Neural crest cell (in vitro differentiated cells): ENCODE measurements at regions not wholly inside any gene's neighbourhood (a gene's known extent, or its start where the extent isn't known, plus 50 kb on each side); places are given as distances from the start of the nearest gene placed in this dataset.

ENCODE experiments used
- DNase-seq: peaks from one replicate; pipeline ENCODE4 v3.0.0; 2021; ENCODE audit warnings: low read depth, mixed read lengths, low spot score
- H3K27ac Mint-ChIP-seq: one replicate; pipeline ENCODE4 v1.8.0; 2021; ENCODE audit warnings: mild to moderate bottlenecking, mixed read lengths; ENCODE audit not compliant: unreplicated experiment
- H3K27me3 Mint-ChIP-seq: 2 replicates; pipeline ENCODE4 v1.8.0; 2021; ENCODE audit warnings: low read depth, mild to moderate bottlenecking, mixed read lengths
- H3K36me3 Mint-ChIP-seq: 2 replicates; pipeline ENCODE4 v1.8.0; 2021; ENCODE audit warnings: low read depth, mild to moderate bottlenecking, mixed read lengths
- H3K4me1 Mint-ChIP-seq: 2 replicates; pipeline ENCODE4 v1.8.0; 2021; ENCODE audit warnings: mixed read lengths
- H3K4me3 Mint-ChIP-seq: one replicate; pipeline ENCODE4 v1.8.0; 2021; ENCODE audit warnings: mild to moderate bottlenecking, mixed read lengths
- H3K9me3 Mint-ChIP-seq: 2 replicates; pipeline ENCODE4 v1.8.0; 2021; ENCODE audit warnings: mixed read lengths
- TF ChIP-seq, protein P1 (sequence below): fragments of 200-600 bp; sonication (generic); conservative IDR thresholded peaks from 2 replicates; pipeline ENCODE4 v1.5.0; 2021; ENCODE audit warnings: antibody characterized with exemption, mild to moderate bottlenecking

DNA sequence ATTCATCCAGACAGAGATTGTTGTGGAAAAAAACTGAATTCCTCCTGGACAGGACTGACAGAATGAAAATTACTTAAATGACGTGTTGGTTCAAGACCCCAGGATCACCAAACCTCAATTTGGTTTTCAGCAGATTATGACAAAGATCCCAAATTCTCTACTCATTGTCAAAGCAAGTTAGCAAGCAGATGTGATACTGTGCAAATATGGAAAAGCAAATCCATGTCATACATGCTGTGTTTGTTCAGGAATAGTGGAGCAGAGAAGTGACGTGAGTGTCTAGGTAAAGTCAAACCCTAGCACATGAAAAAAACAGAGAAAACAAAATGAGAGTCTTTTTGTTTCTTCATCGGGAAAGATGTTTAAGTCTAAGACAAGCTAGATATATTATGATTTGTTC, 169.2 kb upstream of the NBEA start:
- H3K4me3 Mint-ChIP-seq = no peak overlapping the region
- no peak overlapping the region for H3K27ac Mint-ChIP-seq
- no peaks in the 10 kb centered on the region for H3K36me3 Mint-ChIP-seq
- no peak for DNase-seq
- TF ChIP-seq, protein P1, sequence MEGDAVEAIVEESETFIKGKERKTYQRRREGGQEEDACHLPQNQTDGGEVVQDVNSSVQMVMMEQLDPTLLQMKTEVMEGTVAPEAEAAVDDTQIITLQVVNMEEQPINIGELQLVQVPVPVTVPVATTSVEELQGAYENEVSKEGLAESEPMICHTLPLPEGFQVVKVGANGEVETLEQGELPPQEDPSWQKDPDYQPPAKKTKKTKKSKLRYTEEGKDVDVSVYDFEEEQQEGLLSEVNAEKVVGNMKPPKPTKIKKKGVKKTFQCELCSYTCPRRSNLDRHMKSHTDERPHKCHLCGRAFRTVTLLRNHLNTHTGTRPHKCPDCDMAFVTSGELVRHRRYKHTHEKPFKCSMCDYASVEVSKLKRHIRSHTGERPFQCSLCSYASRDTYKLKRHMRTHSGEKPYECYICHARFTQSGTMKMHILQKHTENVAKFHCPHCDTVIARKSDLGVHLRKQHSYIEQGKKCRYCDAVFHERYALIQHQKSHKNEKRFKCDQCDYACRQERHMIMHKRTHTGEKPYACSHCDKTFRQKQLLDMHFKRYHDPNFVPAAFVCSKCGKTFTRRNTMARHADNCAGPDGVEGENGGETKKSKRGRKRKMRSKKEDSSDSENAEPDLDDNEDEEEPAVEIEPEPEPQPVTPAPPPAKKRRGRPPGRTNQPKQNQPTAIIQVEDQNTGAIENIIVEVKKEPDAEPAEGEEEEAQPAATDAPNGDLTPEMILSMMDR = no peak
- H3K27me3 Mint-ChIP-seq = no peaks in the 10 kb centered on the region
- H3K4me1 Mint-ChIP-seq = no peaks in the 10 kb centered on the region
- H3K9me3 Mint-ChIP-seq = no peaks in the 10 kb centered on the region

DNA sequence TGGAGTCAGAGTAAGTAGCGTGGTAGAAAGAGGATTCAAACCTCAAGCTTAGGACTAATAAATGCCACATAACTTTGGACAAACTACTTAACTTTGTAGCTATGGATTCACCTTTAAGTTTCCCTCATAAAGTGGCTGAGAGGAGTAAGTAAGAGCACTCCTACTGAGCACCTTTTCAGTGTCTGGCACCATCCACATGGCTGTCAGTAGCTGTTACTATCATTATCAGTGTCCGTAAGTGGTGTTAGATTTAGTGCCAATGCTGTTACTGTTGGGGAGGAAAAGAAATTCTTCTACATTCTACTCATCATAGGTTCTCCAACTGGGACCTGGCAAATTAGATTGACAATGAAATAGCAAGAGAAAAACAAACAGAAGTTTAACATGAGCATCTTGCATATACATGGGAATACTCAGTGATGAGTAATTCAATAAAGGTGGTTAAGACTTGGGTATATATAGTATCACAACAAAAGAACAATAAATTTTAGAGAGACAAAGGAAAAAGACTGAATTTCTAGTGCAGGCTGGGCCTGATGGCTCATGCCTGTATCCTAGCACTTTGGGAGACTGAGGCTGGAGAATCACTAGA, 165.6 kb upstream of the NBEA start:
- Mint-ChIP-seq H3K9me3 (peaks cover 5% of the 10 kb centered on the region), H3K4me3 (no peak overlapping the region), H3K27ac (no peak overlapping the region), H3K36me3 (no peaks in the 10 kb centered on the region), H3K4me1 (no peaks in the 10 kb centered on the region), H3K27me3 (no peaks in the 10 kb centered on the region)
- no peak for DNase-seq
- TF ChIP-seq, protein P1 = no peak

DNA sequence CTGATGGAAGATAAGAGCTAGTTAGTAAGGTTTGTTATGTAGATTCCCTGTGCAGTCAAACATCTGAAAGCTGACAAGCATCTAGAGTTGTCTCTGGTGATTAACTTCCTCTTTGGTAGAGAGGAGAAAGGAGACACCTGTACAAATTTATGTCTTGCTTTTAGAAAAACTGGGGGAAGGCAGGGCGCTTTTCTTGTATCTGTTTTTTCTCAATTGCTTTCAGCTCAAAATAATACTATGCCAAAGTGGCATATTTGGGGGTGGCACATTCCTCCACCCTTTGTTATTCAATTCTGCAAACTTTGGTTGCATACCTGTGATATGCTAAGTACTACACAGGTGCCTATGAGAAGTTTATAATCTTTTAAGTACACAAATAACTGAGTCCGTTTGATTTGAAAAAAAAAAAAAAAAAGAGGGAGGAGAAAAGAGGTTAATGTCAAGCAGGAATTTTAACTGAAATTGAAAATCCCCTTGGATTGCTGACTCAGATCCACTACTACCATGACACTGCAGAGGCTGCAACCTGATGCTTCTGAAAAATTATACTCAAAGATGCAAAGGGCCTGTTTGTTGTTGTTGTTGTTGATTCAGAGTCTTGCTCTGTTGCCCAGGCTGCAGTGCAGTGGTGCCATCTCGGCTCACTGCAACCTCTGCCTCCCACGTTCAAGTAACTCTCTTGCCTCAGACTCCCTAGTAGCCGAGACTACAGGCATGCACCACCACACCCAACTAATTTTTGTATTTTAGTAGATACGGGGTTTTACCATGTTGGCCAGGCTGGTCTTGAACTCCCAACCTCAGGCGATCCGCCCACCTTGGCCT, 164.8 kb upstream of the NBEA start:
- H3K27ac Mint-ChIP-seq = no peak overlapping the region
- TF ChIP-seq, protein P1 = no peak

GRCh38 chr13:34777914-34778303, 164.2 kb upstream of the NBEA start:
- Mint-ChIP-seq H3K36me3 (peaks cover 3% of the 10 kb centered on the region), H3K27me3 (no peaks in the 10 kb centered on the region), H3K27ac (no peak overlapping the region), H3K4me3 (no peak overlapping the region), H3K9me3 (peaks cover 7% of the 10 kb centered on the region), H3K4me1 (no peaks in the 10 kb centered on the region)
- no peak for DNase-seq
- TF ChIP-seq, protein P1 = no peak

More for the DNA sequence above, 164.8 kb upstream of the NBEA start:
- DNase-seq = no peak
- H3K27me3 Mint-ChIP-seq = no peaks in the 10 kb centered on the region
- no peak overlapping the region for H3K4me3 Mint-ChIP-seq
- H3K9me3 Mint-ChIP-seq = peaks cover 6% of the 10 kb centered on the region
- no peaks in the 10 kb centered on the region for H3K4me1 Mint-ChIP-seq
- H3K36me3 Mint-ChIP-seq = peaks cover 2% of the 10 kb centered on the region

GRCh38 chr13:34779171-34779570, 162.9 kb upstream of the NBEA start:
- TF ChIP-seq, protein P1 = no peak
- no peaks in the 10 kb centered on the region for H3K4me1 Mint-ChIP-seq
- H3K36me3 Mint-ChIP-seq = peaks cover 3% of the 10 kb centered on the region
- no peak for DNase-seq
- peaks cover 7% of the 10 kb centered on the region for H3K9me3 Mint-ChIP-seq
- no peak overlapping the region for H3K4me3 Mint-ChIP-seq
- no peaks in the 10 kb centered on the region for H3K27me3 Mint-ChIP-seq
- no peak overlapping the region for H3K27ac Mint-ChIP-seq
